BE2C (cell line): ENCODE measurements at regions not wholly inside any gene's neighbourhood (a gene's known extent, or its start where the extent isn't known, plus 50 kb on each side); places are given as distances from the start of the nearest gene placed in this dataset.
A peak's percentile ranks its signal among the peaks of the same experiment; 100 is the strongest.

Experiments used
- DNase-seq: peaks from one replicate; pipeline ENCODE4 v3.0.0-alpha.2; 2020
- H3K27me3 ChIP-seq: fragments of 250-450 bp; sonication (Bioruptor Pico); 2 replicates; pipeline ENCODE4 v1.5.1; 2020; ENCODE audit warnings: mild to moderate bottlenecking
- H3K36me3 ChIP-seq: fragments of 250-450 bp; sonication (Bioruptor Pico); 2 replicates; pipeline ENCODE4 v1.5.1; 2020; ENCODE audit warnings: mild to moderate bottlenecking
- H3K4me1 ChIP-seq: fragments of 250-450 bp; sonication (Bioruptor Pico); 2 replicates; pipeline ENCODE4 v1.5.1; 2020
- H3K4me3 ChIP-seq: 2 replicates; pipeline ENCODE4 v1.5.1; 2011; ENCODE audit warnings: low read depth, low read length
- H3K9me3 ChIP-seq: fragments of 250-450 bp; sonication (Bioruptor Pico); 2 replicates; pipeline ENCODE4 v1.5.1; 2020
- CTCF ChIP-seq: IDR thresholded peaks from 2 replicates; pipeline ENCODE4 v1.5.1; 2012; ENCODE audit warnings: mild to moderate bottlenecking, low read depth, low read length

GRCh38 chr3:59249698-59250361, 200.0 kb upstream of the CFAP20DC start:
- no peaks in the 10 kb centered on the region for H3K9me3 ChIP-seq
- H3K4me3 ChIP-seq = no peak overlapping the region
- H3K4me1 ChIP-seq = no peaks in the 10 kb centered on the region; the same call in none of the 2 replicates
- TF ChIP-seq CTCF = no peak
- no peak for DNase-seq
- no peaks in the 10 kb centered on the region for H3K27me3 ChIP-seq
- no peaks in the 10 kb centered on the region for H3K36me3 ChIP-seq

- Histone ChIP-seq H3K27me3 (no peaks in the 10 kb centered on the region), H3K4me3 (no peak overlapping the region), H3K9me3 (no peaks in the 10 kb centered on the region), H3K36me3 (no peaks in the 10 kb centered on the region), H3K4me1 (no peaks in the 10 kb centered on the region; the same call in none of the 2 replicates)
- no peak for TF ChIP-seq CTCF
- DNase-seq = no peak
These were observed 199.2 kb upstream of the CFAP20DC start for GRCh38 chr3:59249004-59249403.

- Histone ChIP-seq H3K27me3 (no peaks in the 10 kb centered on the region), H3K4me1 (no peaks in the 10 kb centered on the region; the same call in none of the 2 replicates), H3K4me3 (no peak overlapping the region), H3K36me3 (no peaks in the 10 kb centered on the region), H3K9me3 (no peaks in the 10 kb centered on the region)
- no peak for DNase-seq
- no peak for TF ChIP-seq CTCF
These were observed 197.6 kb upstream of the CFAP20DC start for GRCh38 chr3:59247402-59247841.

- DNase-seq = no peak
- Histone ChIP-seq H3K36me3 (no peaks in the 10 kb centered on the region), H3K9me3 (no peaks in the 10 kb centered on the region), H3K4me1 (no peaks in the 10 kb centered on the region; the same call in none of the 2 replicates), H3K27me3 (no peaks in the 10 kb centered on the region), H3K4me3 (no peak overlapping the region)
- no peak for TF ChIP-seq CTCF
These were observed 197.0 kb upstream of the CFAP20DC start for GRCh38 chr3:59246719-59247401.

- Histone ChIP-seq H3K27me3 (no peaks in the 10 kb centered on the region), H3K9me3 (no peaks in the 10 kb centered on the region), H3K36me3 (no peaks in the 10 kb centered on the region), H3K4me1 (no peaks in the 10 kb centered on the region; the same call in none of the 2 replicates), H3K4me3 (no peak overlapping the region)
- no peak for TF ChIP-seq CTCF
- peak; percentile 18 for DNase-seq
These were observed 196.2 kb upstream of the CFAP20DC start for GRCh38 chr3:59245859-59246501.
